Hematopoietic multipotent progenitor cell treated with erythropoietin and hydrocortisone succinate and interleukin-3 and kit ligand, for 6 days (in vitro differentiated cells): ENCODE measurements at regions not wholly inside any gene's neighbourhood (a gene's known extent, or its start where the extent isn't known, plus 50 kb on each side); places are given as distances from the start of the nearest gene placed in this dataset.
"Not testable (repeated sequence)": the region's sequence is repeated elsewhere in the genome, so short reads cannot be mapped to it uniquely, and the experiment has no call there.

Experiments used
- DNase-seq: peaks from one replicate; pipeline ENCODE4 v3.0.0-alpha.2; 2015

DNA sequence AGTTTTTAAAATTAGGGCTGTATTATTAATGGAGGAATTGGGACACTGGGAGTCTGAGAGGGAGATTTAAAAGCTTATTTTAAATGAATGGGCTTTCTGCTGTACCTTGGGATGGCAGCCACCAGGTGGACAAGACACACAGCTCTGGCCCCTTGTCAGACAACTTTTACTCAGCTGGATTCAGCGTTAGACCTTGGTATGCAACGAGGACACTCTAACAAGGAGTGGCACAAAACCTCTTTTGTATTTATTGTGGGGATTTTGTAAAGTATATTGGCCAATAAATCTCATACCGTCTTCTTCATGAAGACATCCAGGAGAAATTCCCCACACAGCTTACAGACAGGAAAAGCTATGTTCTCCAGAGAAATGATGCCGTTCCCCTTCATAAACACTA is 105.7 kb downstream of the LCA5 start:
- DNase-seq: no peak

DNA sequence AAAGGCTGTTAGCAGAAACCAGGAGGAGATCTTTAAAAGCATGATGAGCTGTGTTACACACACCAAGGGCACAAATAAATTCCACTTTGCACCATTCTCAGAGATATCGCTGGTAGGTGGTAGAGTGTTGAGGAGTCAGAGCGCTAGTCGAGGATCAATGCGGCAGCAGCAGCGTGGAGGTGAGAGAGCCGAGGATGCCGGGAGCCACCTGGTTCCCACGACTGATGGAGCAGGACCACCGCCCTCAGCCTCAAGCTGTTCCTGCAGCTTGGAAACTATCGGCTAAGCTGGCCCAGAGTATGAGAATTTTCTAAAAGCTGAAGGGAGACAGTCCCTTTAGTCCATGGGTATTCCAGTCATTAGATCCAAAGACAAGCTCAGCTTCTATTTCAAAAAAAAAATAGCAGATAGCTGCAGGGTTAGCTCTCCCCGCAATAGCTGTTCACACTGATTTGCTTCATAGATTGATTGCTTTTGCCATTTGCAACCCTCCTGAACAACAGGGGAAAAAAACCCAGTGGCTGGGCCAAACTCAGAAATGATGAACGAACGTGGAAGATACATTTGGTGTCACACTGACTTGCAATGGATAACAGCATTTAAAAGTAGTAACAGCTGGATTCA is 106.2 kb downstream of the LCA5 start:
- no peak for DNase-seq

DNA sequence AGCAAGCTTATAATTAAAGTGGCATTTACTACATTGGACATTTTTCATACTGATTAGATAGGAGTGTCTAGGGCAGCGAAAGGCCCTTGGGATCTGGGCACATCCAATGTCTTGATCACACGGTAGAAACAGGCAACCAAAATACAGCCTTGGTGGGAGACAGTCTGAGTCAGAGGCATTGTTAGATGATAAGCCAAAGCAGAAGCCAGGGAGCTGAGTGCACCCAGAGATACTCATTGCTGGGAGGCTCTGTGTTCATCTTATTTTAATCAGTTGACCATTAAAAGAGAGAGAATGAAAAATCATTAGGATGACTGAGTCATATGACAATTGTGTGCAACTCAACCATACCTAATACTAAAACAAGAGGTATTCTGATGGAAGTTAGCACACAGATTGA is 109.5 kb downstream of the LCA5 start:
- no peak for DNase-seq

DNA sequence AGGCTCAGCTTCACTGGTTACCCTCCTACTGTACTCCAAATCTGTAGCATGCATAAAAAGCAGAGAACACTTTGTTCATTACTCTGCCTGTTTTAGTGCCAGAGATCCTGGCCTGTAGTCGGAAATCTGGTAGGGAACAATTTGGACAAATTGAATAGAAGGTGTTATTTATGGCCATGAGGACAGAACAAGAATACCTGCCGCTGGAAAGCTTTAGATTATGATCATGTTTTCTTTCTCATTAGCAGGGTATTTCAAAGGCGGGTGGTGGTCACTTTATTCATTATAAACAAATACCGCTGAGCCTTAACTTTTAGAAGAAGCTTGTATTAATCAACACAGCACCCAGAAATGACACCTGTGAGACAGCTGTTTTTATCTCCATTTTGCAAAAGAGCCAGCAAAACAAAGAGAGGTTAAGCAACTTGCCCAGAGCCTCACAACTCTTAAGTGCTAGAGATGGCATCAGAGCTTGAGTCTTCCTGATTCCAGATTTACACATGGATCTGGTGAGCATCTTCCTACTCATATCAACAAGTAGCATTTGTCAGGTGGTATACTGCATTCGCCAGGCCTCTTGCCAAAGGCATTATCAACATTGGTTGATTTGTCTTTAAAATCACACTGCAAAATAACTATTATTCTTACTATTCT is 110.5 kb downstream of the LCA5 start:
- no peak for DNase-seq

DNA sequence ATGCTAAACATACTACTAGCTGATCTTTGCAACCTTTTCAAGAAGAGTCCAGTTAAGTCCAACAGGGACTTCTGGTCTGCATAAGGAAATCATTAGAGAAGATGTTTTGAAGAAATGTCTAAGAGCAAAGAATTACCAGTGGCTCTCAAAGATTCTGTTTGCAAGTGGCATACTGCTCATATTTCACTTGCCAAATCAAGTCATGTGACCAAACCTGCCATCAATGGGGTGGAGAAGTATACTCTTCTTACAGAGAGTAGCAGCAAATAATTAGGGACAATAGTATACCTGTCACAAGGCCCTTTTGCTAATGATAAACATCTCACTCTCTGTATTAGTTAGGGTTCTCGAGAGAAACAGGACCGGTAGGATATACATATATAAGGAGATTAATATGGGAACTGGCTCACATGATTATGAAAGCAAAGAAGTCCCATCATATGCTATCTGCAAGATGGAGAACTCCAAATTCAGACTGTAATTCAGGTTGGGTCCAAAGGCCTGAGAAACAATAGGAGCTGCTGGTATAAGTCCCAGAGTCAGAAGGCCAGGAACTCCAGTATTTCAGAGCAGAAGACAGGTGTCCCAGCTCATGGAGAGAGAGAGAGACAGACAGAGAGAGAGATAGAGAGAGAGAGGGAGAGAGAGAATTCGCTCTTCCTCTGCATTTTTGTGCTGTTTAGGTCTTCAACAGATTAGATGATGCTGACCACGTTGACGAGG is 111.5 kb downstream of the LCA5 start:
- DNase-seq: no peak

DNA sequence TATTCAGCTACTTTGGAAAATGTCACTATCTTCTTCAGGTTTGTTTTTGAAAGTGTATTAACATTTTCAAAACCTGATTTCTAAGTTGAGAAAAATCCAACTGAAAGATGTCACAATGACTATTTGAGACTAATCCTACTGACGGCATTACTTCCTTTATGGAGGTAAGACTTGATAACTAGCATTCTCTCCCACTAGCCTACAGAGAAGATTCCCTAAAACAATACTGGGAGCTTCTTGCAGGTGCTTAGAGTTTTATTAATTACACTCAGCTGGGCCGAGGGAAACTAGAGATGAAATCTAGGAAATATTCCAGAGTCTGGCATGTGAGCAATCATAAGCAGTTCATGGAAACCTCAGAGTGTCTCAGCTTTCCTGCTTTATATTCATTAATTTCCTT is 114.0 kb downstream of the LCA5 start:
- DNase-seq: no peak

DNA sequence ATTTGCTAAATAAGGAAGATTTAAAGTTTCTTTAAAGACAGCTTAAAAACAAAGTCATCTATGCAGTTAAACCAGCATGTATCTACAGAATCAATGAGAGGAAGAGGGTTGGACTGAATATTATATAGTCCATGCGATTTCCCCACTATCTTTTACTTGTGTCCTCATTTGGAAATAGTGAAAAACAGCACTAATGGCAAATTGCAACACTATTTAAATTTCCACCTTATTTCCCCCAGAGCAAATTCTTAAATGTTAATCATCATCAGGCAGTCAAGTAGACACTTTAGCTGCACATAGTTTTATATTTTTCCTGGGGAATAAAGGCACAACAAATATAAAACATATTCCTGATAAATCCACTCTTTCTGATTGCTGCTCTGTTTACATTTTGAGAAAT is 114.6 kb downstream of the LCA5 start:
- DNase-seq: no peak

DNA sequence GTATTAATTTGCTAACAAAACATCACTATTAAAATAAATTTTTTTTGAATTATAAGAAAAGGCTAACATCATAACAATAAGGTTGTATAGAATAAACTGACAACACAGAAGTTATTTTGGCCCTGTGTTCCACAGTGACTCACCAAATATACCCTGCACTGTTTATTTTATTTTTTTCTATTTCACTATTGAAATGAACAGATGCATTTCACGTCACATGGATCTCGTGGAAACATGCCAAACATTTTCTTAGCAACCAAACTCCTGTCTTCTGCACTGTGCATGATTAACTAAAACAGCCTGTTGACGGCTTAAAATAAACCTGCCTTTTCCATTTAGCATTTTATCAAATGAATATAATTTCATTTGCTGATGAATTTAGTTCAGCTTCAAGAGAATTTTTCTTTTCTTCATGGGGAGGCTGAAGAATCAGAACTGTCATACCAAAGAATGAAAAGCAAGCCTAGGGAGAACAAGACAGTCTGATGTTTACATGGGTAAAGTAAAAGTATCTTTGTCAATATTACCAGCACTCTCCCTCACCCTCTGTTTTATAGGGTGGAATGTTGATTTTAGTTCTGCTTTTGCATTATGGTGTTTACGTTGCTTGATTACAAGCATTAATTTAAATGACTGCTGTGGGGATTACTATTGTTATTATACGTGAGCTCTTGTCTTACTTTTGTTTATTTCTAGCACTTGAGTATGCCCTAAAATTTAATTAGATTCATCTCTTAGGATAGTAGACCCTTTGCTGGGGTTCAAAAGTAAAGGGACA is 115.3 kb downstream of the LCA5 start:
- peak; percentile 45 for DNase-seq

DNA sequence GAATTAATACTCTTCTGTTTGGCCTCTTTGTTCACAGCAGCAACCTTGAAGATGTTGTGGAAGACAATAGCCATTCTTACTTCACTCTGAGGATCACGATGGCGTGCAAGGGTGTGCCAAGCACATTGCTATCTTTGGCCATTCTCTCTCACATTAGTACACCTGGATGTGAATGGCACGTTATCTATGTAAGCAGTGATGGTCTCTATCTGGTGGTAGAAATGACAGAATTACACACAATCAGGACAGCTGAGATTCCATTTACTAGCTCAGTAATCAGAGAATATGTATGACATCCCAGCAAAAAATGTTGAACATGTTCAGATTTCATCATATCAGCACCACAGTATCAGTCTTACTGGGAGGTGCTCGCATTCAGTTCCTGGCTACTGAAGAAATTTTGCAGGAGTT is 116.2 kb downstream of the LCA5 start:
- DNase-seq: no peak

DNA sequence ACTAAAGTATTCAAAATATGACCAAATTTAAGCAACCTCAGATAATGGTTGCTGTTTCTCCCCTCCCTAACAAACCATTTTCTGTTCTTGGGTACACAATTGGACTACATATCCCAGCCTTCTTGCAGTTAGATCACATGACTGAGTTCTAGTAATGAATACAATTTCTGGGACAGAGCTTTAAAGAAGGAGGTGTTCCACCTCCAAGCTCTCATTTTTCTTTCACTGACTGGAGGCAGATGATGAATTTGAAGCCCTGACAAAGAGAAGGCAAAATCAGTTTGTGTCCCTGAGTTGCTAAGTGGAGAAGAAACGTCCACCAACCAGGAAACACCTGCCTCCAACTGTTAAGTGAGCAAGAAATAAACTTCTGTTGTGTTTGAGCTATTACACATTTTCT is 117.2 kb downstream of the LCA5 start:
- DNase-seq: no peak

DNA sequence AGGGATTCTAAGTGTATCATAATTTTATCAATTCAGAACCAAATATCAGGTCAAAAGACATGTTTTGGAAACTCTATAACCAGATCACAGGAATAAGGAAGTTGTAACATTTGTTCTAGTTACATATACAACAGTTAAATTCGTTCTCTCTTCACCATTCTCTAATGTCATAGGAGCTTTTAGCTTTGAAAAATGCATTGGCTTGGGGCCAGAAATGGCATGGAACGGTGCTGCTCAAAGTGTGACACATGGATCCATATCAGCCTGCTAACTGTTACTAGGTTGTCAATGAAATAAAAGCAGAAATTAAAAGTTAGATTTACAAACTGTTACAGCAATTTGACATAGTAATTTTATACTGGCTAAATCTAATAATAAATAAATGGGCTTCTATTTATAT is 120.3 kb downstream of the LCA5 start:
- peak; percentile 4 for DNase-seq

DNA sequence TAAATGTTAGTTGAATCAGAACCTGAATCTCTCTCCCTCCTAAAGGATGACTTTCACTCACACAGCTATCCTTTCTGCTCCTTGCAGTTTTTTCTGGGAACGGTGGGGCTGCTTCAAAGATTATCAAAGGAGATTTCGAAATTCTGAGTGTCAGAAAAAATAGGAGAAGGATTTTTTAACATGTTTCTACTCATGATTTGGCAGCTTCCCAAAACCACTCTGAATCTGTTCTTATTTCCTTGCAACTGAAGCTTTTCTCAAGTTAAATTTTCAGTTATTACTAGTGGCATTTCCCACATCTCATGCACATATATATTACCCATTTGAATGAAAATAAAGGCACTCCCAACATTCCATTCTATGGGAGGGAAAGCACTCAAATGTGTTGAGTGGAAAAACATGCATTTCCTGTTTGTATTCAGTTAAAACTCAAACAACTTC is 123.6 kb downstream of the LCA5 start:
- peak; percentile 19 for DNase-seq

DNA sequence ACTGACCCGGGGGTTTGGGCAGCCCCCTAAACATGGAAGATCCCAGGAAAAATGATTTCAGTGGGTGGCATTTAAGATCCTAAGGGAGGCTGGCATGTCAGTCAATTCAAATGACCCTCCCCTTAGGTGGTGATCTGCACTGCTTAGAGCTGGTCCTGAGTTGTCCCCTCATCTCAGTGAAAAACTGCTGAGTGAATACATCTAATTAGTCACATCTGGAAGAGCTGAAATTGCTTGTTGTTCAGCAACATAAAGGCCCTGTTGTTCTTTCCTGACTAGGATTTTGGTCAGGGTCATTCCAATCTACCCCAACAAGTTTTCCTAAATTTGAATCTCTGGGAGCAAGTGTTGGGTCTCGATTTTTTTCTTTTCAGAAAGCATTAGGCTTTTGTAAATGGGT is 126.4 kb downstream of the LCA5 start:
- no peak for DNase-seq

DNA sequence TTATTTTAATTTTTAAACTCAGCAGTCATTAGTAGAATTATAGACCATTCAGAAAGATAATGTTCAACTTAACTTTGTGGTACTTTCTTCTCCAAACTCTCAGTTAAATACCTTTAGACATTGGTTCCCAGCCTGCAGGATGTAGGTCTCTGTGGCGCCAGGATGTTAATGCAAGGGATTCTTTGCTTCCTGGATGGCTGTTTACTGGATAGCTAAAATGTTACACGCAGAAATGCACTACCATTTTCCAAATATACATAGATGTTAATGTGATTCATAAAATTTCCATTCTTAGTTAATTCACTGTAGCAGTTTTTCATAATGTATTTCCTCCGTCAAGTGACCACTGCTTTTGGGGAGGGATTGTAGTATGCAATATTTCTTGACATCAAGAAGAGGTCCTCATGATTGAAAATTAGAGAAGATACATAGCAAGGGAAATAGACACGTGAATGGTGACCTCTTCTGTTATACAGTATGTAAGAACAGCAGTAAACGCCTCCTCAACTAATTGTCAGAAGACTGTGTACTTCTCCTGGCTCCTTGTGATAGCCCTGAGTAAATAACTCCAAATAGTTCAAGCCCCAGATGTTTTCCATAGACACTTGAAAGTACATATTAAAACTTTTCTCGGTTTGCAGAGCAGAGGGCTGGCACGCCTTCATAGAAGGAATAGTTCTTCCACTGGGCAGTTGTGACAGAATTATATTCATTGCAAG is 128.8 kb downstream of the LCA5 start:
- no peak for DNase-seq

DNA sequence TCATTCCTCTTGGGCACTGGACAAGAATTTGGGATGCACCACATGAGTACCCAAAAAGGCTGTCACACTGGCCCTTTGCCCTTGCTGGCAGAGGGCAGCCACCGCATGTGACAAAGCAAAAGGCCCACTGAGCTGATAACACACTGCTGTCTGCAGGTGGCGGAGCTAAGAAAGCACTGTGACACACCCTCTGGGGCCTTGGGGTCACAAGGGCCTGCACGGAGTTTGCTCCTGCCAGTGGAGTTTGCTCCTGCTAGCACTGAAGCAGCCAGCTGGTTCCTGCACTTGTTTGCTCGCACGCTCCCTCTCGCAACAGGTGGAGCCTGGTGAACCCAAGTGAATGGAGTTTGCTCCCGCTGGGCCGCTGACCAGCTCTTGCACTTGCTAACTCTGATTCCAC is 132.6 kb downstream of the LCA5 start:
- no peak for DNase-seq

DNA sequence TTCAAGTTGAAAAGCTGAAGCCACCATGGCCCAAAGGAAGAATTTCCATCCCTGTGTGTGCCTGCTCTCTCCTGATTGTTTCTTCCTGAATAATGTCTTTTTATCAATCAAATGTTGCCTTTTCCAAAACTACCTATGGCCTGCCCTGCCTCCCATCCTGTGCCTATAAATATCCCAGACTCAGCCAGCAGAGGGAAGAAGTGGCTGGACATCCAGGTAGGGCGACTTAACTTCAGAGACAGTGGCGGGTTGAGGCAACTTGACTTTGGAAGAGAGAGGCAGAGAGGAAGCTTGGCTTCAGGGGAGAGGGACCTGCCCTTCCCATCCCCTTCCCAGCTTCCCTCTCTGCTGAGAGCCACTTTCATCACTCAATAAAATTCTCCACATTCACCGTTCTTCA is 133.0 kb downstream of the LCA5 start:
- DNase-seq: no peak

DNA sequence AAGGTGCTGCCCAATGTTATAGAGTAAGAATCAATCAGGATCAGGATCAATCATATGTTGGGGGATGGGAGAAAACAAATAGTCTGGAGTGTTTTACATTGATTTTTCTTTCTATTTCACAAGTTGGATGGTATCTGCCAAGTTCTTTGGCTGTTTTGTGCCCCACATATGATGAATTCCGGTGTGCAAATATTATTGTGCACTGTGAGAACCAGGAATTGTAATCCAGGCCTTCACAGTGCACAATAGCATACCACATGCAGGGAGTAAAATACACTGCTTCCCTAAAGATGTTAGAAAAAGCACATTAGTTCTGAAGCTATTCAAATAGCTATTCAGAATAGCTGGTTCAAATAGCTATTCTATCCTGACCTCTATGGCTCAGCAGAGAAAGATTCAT is 133.7 kb downstream of the LCA5 start:
- no peak for DNase-seq

DNA sequence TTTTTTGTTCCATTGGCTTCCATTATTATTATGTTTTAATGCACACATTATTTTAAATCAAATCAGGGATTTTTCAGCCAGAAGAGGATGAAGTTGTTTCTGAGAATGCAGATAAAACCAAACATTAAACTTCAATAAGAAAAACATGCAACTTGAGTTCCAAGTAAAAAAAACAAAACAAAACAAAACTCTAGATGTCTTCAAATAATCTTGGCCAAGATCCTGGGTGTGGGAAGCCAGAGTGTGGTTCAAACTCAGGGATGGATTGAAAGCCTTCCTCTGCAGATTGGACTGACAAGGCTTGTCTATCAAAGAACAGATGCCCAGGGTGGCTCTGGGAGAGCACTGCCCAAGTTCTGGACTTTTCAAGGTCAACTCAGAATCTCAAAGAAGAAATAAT is 134.1 kb downstream of the LCA5 start:
- DNase-seq: no peak

DNA sequence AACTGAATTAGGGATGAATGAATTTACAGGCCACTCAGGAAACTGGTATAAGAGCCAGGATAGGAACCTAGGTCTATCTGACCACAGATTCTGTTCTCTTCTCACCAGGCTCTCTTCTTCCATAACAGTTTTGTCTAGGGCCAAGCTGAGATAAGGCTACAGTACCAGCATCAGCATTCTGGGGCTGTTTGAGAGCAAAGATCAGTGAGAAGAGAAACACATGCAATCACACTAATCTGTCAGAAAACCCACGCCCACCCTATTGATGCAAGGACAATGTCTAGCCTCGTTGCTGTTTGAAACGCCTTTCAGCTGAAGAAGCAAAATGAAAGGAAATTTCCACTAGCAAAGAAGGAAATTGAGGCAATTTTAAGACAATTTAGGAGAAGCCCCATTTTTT is 137.7 kb downstream of the LCA5 start:
- no peak for DNase-seq

DNA sequence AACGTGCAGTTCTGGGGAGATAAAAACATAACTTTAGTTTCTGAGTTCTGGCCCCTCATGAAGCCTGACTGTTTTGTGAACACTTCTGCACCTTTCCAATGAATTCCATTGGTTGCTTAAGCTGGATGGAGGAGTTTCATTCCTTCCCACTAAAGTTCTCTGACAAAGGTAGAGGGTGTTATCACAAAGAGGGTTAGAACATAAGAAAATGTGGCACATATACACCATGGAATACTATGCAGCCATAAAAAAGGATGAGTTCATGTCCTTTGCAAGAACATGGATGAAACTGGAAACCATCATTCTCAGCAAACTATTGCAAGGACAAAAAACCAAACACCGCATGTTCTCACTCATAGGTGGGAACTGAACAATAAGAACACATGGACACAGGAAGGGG is 138.6 kb downstream of the LCA5 start:
- not testable (repeated sequence) for DNase-seq

DNA sequence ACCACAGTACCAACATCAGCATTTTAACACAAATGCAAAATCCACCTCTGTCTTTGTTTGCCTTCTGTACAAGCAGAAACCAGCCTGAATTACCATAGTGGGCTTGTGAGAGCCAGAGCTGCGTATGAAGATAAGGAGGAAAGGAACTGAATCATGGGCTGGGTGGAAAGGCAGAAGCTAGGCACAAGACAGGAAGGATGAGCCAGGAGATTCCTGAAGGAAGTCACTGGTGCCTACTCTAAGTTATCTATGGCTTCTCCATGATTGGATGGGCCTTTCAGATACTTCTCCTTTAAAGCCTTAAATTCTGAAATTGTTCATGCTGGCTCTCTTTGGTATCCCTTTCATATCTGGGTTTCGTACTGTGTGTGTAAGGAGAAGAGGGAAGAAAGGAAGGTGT is 140.6 kb downstream of the LCA5 start:
- no peak for DNase-seq

DNA sequence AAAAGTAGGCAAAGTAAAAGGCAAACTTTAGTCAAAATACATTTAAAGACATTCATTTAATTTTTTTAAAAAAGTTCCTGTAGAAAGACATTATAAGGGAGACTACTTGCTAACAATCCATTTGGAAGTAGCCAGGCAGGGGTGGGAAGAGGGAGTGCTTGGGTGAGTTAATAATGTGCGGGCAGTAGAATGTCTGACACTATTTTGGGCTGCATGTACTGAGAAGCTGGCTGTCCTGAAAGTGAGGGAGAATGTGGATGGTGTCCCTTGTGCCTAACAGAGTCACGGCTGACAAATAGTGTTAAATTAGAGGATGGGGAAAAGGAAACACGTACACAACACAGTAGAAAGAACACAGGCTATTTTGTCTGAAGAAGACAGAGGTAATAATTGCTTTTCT is 142.5 kb downstream of the LCA5 start:
- DNase-seq: no peak

DNA sequence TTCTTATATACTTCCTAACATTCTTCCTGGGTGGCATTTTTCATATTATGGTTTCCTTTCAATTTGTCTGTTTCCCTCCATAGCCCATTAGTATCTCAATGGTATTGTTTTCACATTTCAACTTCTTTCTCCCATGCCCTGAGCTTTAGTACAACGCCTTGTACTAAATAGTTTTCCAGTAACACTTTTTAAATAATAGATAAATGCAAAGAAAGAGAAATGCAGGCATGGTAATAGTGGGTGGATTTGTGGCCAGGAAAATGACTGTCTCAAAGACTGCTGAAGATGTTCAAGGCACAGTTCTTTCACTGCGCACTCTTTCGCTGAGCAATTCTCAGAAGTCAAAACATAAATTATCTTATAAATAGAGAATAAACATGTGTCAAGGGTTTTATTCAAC is 145.1 kb downstream of the LCA5 start:
- no peak for DNase-seq
